ENCODE measurements at regions not wholly inside any gene's neighbourhood (a gene's known extent, or its start where the extent isn't known, plus 50 kb on each side); places are given as distances from the start of the nearest gene placed in this dataset.

GRCh38 chr6:134594881-134595280, 277.0 kb upstream of the SGK1 start:
- no peak for TF ChIP-seq POLR2A (IDR thresholded peaks at IDR 0.05; ENCODE audit: low read length)
- no peak for TF ChIP-seq RAD21 (conservative IDR thresholded peaks at IDR 0.05 in 1 of 2, IDR thresholded peaks at IDR 0.05 in 1 of 2)
- TF ChIP-seq CEBPB (IDR thresholded peaks at IDR 0.05) = no peak
- TF ChIP-seq CTCF (IDR thresholded peaks at IDR 0.05) = no peak
- TF ChIP-seq ZFP36 (IDR thresholded peaks at IDR 0.05; ENCODE audit: borderline replicate concordance, partially characterized antibody) = no peak
- no peak for TF ChIP-seq EHMT2 (IDR thresholded peaks at IDR 0.05; ENCODE audit: low read depth)
- no peak for TF ChIP-seq RFX5 (IDR thresholded peaks at IDR 0.05)
- no peak for TF ChIP-seq MYC (IDR thresholded peaks at IDR 0.05; ENCODE audit: borderline replicate concordance, low read length)
- TF ChIP-seq JUNB (IDR thresholded peaks at IDR 0.05) = no peak
